ENCODE measurements at regions not wholly inside any gene's neighbourhood (a gene's known extent, or its start where the extent isn't known, plus 50 kb on each side); places are given as distances from the start of the nearest gene placed in this dataset.

DNA sequence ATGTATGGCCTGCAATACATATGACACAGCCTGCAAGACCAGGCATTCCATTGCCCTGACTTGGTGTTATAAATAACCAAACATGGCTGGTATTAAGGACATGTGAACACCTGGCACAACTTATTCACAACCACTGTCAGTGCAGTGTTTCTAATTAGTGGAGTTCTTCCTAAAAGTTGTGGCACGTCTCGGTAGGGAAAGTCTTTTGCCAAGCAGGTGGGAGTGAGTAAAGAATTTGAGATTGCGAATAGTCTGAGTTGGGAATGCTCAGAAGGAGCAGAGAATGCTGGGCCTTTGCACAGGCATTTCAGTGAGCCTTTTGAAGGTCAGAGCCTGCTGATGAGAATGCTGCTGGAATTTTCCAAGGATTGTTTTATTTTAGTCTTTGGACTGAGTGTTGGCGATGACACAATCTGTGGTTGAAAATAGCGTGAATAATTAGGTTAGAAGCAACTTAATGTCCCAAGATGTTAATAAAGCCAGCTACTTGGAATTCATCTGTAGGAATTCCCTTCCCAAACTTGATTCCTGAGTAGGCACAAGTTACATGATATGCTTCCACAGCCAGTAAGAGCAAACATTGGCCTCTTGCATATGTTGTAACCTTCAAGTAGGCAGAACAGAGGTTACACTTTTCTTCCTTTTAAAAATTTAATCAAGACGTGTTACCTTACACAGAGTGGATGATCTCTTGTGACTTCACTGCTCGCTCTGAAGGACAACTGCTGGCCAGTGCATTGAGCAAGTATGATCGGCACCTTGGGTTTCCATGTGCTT, 83.6 kb upstream of the PGRMC2 start:
- no peak for TF ChIP-seq CTCF (conservative IDR thresholded peaks at IDR 0.05; ENCODE audit: low read length)
- no peak for TF ChIP-seq EZH2phosphoT487 (IDR thresholded peaks at IDR 0.05; ENCODE audit: borderline replicate concordance)
